ENCODE measurements at regions not wholly inside any gene's neighbourhood (a gene's known extent, or its start where the extent isn't known, plus 50 kb on each side); places are given as distances from the start of the nearest gene placed in this dataset.
"Not testable (repeated sequence)": the region's sequence is repeated elsewhere in the genome, so short reads cannot be mapped to it uniquely, and the experiment has no call there.

DNA sequence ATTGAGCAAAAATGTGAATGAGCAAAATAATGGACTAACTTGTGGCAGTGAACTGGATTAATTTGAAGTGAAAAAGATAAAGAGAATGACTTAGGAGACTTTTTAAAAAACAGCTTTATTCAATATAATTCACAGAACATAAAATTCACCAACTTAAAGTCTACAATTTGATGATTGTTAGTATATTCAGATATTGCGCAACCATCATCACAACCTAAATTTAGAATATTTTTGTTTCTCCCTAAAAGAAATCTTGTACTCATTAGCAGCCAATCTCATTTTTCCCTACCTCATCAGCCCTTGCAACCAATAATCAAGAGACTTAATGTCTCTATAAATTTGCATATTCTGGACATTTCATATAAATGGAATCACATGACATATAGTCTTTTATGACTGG, 496.5 kb downstream of the IGSF11 start:
- TF ChIP-seq, protein P1, sequence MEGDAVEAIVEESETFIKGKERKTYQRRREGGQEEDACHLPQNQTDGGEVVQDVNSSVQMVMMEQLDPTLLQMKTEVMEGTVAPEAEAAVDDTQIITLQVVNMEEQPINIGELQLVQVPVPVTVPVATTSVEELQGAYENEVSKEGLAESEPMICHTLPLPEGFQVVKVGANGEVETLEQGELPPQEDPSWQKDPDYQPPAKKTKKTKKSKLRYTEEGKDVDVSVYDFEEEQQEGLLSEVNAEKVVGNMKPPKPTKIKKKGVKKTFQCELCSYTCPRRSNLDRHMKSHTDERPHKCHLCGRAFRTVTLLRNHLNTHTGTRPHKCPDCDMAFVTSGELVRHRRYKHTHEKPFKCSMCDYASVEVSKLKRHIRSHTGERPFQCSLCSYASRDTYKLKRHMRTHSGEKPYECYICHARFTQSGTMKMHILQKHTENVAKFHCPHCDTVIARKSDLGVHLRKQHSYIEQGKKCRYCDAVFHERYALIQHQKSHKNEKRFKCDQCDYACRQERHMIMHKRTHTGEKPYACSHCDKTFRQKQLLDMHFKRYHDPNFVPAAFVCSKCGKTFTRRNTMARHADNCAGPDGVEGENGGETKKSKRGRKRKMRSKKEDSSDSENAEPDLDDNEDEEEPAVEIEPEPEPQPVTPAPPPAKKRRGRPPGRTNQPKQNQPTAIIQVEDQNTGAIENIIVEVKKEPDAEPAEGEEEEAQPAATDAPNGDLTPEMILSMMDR (IDR thresholded peaks at IDR 0.05), result no peak
- no peak for TF ChIP-seq POLR2A (IDR thresholded peaks at IDR 0.05)
- Histone ChIP-seq H3K27me3 (no peaks in the 10 kb centered on the region), H3K4me3 (no peak overlapping the region), H3K36me3 (no peaks in the 10 kb centered on the region), H3K9me3 (no peaks in the 10 kb centered on the region), H3K27ac (no peak overlapping the region), H3K4me1 (no peaks in the 10 kb centered on the region)
- DNase-seq, result no peak
- WGBS (ENCODE audit: insufficient coverage, low coverage, low lambda C conversion rate, missing lambda C conversion rate), result 91% methylated on average over 1 of the region's 1 CpG
- intact Hi-C loops (cut with DNase I), result no loop called here
- no peak for ATAC-seq

DNA sequence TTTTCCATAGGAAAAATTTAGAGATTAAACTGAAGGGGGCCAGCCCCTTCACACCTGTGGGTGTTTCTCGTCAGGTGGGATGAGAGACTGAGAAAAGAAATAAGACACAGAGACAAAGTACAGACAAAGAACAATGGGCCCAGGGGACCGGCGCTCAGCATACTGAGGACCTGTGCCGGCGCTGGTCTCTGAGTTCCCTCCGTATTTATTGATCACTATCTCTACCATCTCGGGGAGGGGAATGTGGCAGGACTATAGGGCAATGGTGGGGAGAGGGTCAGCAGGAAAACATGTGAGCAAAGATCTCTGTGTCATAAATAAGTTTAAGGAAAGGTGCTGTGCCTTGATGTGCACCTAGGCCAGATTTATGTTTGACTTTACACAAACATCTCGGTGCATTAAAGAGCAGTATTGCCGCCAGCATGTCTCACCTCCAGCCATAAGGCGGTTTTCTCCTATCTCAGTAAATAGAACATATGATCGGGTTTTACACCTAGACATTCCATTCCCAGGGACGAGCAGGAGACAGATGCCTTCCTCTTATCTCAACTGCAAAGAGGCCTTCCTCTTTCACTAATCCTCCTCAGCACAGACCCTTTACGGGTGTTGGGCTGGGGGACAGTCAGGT, 494.7 kb downstream of the IGSF11 start:
- ATAC-seq; H3K4me3 ChIP-seq; intact Hi-C loops (cut with DNase I); H3K4me1 ChIP-seq; H3K9me3 ChIP-seq; H3K36me3 ChIP-seq; H3K27ac ChIP-seq; H3K27me3 ChIP-seq; DNase-seq: not testable (repeated sequence)
- 57% methylated on average over 9 of the region's 13 CpGs for WGBS (ENCODE audit: insufficient coverage, low coverage, low lambda C conversion rate, missing lambda C conversion rate)

DNA sequence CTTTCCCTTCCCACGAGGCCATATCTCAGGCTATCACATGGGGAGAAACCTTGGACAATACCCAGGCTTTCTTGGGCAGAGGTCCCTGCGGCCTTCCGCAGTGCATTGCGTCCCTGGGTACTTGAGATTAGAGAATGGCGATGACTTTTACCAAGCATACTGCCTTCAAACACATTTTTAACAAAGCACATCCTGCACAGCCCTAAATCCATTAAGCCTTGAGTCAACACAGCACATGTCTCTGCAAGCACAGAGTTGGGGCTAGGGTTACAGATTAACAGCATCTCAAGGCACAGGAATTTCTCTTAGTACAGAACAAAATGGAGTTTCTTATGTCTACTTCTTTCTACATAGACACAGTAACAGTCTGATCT, 494.2 kb downstream of the IGSF11 start:
- DNase-seq; H3K4me3 ChIP-seq; intact Hi-C loops (cut with DNase I); H3K9me3 ChIP-seq; H3K4me1 ChIP-seq; H3K27ac ChIP-seq; ATAC-seq; H3K27me3 ChIP-seq; H3K36me3 ChIP-seq: not testable (repeated sequence)
- WGBS (ENCODE audit: insufficient coverage, low coverage, low lambda C conversion rate, missing lambda C conversion rate), result 41% methylated on average over 4 of the region's 5 CpGs

DNA sequence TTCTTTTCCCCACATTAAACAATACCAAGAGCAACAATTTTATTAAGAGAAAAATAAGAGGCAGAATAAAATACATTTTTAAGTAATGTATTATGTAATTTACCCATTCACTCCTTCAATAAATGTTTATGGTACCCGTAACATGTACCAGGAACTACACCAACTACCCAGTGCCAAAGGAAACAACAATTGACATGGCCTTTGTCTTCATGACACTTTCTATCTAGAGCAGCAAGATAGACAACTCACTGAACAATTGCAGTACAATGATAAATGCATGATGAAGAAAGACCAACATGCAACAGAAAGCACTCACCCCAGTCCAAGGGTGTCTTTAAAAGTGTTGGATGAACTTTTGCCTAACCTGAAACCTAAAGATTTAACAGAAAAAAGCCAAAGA, 493.8 kb downstream of the IGSF11 start:
- no peak for DNase-seq
- no peak overlapping the region for H3K4me3 ChIP-seq
- 78% methylated on average over 1 of the region's 1 CpG for WGBS (ENCODE audit: insufficient coverage, low coverage, low lambda C conversion rate, missing lambda C conversion rate)

DNA sequence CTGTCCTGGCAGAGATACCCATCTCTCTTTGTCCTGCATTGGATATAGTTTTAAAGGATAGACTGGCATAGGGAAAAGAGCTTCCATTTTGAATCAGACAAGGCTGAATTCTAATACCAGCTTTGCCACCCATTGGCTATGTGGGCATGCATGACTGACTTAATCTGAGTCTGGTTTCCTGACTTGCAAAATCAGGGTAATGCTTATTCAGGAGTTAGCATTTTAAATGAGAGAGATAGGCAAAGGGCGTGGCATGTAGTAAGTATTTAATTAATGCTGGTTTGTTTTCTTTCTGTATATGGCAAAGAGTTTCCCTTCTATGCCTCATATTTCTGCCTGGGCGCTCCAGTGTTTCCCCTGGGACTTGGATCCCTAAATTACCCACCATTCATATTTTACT, 492.9 kb downstream of the IGSF11 start:
- ATAC-seq, result no peak
- Histone ChIP-seq H3K27ac (no peak overlapping the region), H3K36me3 (no peaks in the 10 kb centered on the region), H3K27me3 (no peaks in the 10 kb centered on the region), H3K4me1 (no peaks in the 10 kb centered on the region), H3K4me3 (no peak overlapping the region), H3K9me3 (no peaks in the 10 kb centered on the region)
- 65% methylated on average over 2 of the region's 2 CpGs for WGBS (ENCODE audit: insufficient coverage, low coverage, low lambda C conversion rate, missing lambda C conversion rate)
- intact Hi-C loops (cut with DNase I), result no loop called here
- TF ChIP-seq, protein P1 (IDR thresholded peaks at IDR 0.05), result no peak
- no peak for TF ChIP-seq POLR2A (IDR thresholded peaks at IDR 0.05)
- no peak for DNase-seq

More for the DNA sequence above, 493.8 kb downstream of the IGSF11 start:
- intact Hi-C loops (cut with DNase I), result no loop called here
- TF ChIP-seq, protein P1 (IDR thresholded peaks at IDR 0.05), result no peak
- TF ChIP-seq POLR2A (IDR thresholded peaks at IDR 0.05), result no peak
- Histone ChIP-seq H3K27me3 (no peaks in the 10 kb centered on the region), H3K9me3 (no peaks in the 10 kb centered on the region), H3K4me1 (no peaks in the 10 kb centered on the region), H3K36me3 (no peaks in the 10 kb centered on the region), H3K27ac (no peak overlapping the region)
- no peak for ATAC-seq

DNA sequence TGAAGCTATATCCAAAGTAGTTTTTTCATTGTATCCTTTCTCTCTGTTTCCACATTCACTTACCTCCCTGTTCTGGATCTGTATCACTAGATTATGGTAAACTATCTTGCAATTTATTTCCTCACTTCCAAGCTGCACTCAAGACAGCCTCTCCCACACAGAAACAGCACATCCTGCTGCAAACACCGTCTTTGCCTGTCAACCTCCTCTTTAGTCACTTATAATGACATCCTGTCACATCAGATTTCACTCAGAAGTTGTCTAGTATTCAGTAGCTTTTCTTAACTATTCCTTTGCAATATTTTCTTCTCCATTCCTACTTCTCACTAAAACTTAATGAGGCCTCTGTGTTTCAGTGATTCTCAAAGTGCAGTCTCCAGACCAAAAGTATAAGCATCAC, 490.8 kb downstream of the IGSF11 start:
- H3K27ac ChIP-seq, result no peak overlapping the region
- TF ChIP-seq, protein P1 (IDR thresholded peaks at IDR 0.05), result no peak
- TF ChIP-seq POLR2A (IDR thresholded peaks at IDR 0.05), result no peak
- intact Hi-C loops (cut with DNase I), result no loop called here
- no peaks in the 10 kb centered on the region for H3K27me3 ChIP-seq
- ATAC-seq (no peak), DNase-seq (no peak)
- no peaks in the 10 kb centered on the region for H3K9me3 ChIP-seq
- no peaks in the 10 kb centered on the region for H3K36me3 ChIP-seq
- WGBS (ENCODE audit: insufficient coverage, low coverage, low lambda C conversion rate, missing lambda C conversion rate), result 24% methylated on average over 1 of the region's 1 CpG
- no peak overlapping the region for H3K4me3 ChIP-seq
- no peaks in the 10 kb centered on the region for H3K4me1 ChIP-seq

Measured in right lobe of liver (tissue), 6 donors.